ENCODE measurements at regions not wholly inside any gene's neighbourhood (a gene's known extent, or its start where the extent isn't known, plus 50 kb on each side); places are given as distances from the start of the nearest gene placed in this dataset.
A peak's percentile ranks its signal among the peaks of the same experiment; 100 is the strongest.

DNA sequence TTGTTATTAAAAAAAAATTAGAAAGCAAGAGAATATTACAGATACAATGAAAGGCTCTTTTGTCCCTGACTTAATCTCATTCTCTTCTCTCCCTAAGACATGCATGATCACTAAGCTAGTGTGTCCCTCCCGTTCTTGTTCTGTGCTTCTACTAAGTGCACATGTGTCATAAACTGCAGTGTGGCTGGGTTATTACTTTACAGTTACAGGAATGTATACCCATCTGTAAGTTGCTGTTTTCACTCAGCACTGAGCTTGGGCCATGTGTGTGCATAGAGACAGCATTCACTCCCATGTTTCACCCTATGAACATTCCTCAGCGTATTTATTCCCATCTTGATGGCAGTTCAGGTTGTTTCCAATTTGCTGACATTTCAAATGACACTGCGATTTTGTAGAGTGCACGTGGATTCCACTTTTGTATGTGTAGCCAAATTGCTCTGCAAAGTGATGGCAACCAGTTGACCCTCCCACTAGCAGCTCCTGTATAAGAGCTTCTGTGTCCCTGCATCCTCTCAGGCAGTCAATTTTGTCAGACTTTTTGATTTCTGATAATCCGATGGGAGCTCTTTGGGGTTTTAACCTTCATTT is 145.8 kb upstream of the UBE2E1 start:
- H3K4me1 ChIP-seq (ENCODE audit: control insufficient read depth, insufficient read depth, low read length): peaks cover 29% of the 10 kb centered on the region
- peak overlapping the region; percentile 16; the same call in 1 of the 2 replicates for H2AFZ ChIP-seq (ENCODE audit: control insufficient read depth, low read depth, low read length)
- peaks cover 4% of the 10 kb centered on the region for H3K9me3 ChIP-seq (replicated peaks; ENCODE audit: control insufficient read depth, insufficient read depth, low read length)
- intact Hi-C loops (cut with micrococcal nuclease; ENCODE audit: unreplicated experiment): loop anchor here (10.0 kb wide), 1 partner anchor 285 kb away; the partner anchor contains the start of gene NR1D2
- H3K4me2 ChIP-seq (ENCODE audit: control insufficient read depth, insufficient read depth): no peak overlapping the region; the same call in 1 of the 2 replicates
- ATAC-seq (peak; percentile 51), DNase-seq (ENCODE audit: low read depth, low spot score) (no peak), FAIRE-seq (no peak)
- BruUV-seq (replicated peaks): no TSS peak
- H3K27me3 ChIP-seq (replicated peaks in 1 of 2; ENCODE audit: control insufficient read depth in 2 of 2, insufficient read depth in 2 of 2, low read length in 1 of 2): no peaks in the 10 kb centered on the region
- H4K20me1 ChIP-seq (ENCODE audit: control insufficient read depth, insufficient read depth): no peaks in the 10 kb centered on the region
- ChIA-PET POLR2A (interaction anchor here (0.6 to 1.9 kb wide), 4 partner anchors 9 to 152 kb away, joined by 3 to 12 read pairs (median 4); no protein-coding TSS in a partner anchor), SMC1A (ENCODE audit: uncharacterized antibody, unreplicated experiment) (interaction anchor here (0.7 to 6.6 kb wide), 20 partner anchors 9 to 454 kb away, joined by 3 to 45 read pairs (median 4); no protein-coding TSS in a partner anchor), RAD21 (ENCODE audit: unreplicated experiment) (interaction anchor here (0.8 to 3.2 kb wide), 8 partner anchors 9 to 102 kb away, joined by 3 to 23 read pairs (median 4); no protein-coding TSS in a partner anchor), CTCF (interaction anchor here (0.6 to 3.1 kb wide), 5 partner anchors 9 to 172 kb away, joined by 3 to 15 read pairs (median 5); no protein-coding TSS in a partner anchor)
- in situ Hi-C loops (cut with MboI): no loop called here
- H3K79me2 ChIP-seq (ENCODE audit: control insufficient read depth, insufficient read depth, low read length): no peaks in the 10 kb centered on the region
- H3K27ac ChIP-seq (ENCODE audit: control insufficient read depth, insufficient read depth): no peak overlapping the region
- 89% methylated on average over 5 of the region's 5 CpGs for WGBS (ENCODE audit: insufficient coverage, insufficient replicate concordance, low lambda C conversion rate, missing lambda C conversion rate)
- no peaks in the 10 kb centered on the region for H3K36me3 ChIP-seq (ENCODE audit: control insufficient read depth in 2 of 2, insufficient read depth in 2 of 2, low read length in 1 of 2)
- no peak overlapping the region for H3K4me3 ChIP-seq
- no peak overlapping the region for H3K9ac ChIP-seq (ENCODE audit: control insufficient read depth, insufficient read depth, low read length)
- TF ChIP-seq, protein P1, sequence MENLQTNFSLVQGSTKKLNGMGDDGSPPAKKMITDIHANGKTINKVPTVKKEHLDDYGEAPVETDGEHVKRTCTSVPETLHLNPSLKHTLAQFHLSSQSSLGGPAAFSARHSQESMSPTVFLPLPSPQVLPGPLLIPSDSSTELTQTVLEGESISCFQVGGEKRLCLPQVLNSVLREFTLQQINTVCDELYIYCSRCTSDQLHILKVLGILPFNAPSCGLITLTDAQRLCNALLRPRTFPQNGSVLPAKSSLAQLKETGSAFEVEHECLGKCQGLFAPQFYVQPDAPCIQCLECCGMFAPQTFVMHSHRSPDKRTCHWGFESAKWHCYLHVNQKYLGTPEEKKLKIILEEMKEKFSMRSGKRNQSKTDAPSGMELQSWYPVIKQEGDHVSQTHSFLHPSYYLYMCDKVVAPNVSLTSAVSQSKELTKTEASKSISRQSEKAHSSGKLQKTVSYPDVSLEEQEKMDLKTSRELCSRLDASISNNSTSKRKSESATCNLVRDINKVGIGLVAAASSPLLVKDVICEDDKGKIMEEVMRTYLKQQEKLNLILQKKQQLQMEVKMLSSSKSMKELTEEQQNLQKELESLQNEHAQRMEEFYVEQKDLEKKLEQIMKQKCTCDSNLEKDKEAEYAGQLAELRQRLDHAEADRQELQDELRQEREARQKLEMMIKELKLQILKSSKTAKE (IDR thresholded peaks at IDR 0.05; ENCODE audit: low read depth, poor library complexity, severe bottlenecking): no peak
- no peak for TF ChIP-seq SMAD1 (IDR thresholded peaks at IDR 0.05; ENCODE audit: low read depth, partially characterized antibody)
- no peak for TF ChIP-seq EP300 (IDR thresholded peaks at IDR 0.05; ENCODE audit: borderline replicate concordance in 1 of 2, control insufficient read depth in 1 of 2, low read depth in 2 of 2, low read length in 2 of 2)
- TF ChIP-seq SMC3 (IDR thresholded peaks at IDR 0.05; ENCODE audit: borderline replicate concordance, low read length): no peak
- no peak for TF ChIP-seq FOXK2 (IDR thresholded peaks at IDR 0.05)
- TF ChIP-seq, protein P2, sequence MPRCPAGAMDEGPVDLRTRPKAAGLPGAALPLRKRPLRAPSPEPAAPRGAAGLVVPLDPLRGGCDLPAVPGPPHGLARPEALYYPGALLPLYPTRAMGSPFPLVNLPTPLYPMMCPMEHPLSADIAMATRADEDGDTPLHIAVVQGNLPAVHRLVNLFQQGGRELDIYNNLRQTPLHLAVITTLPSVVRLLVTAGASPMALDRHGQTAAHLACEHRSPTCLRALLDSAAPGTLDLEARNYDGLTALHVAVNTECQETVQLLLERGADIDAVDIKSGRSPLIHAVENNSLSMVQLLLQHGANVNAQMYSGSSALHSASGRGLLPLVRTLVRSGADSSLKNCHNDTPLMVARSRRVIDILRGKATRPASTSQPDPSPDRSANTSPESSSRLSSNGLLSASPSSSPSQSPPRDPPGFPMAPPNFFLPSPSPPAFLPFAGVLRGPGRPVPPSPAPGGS (IDR thresholded peaks at IDR 0.05; ENCODE audit: borderline replicate concordance, insufficient read depth, low read depth, low read length, poor library complexity, severe bottlenecking): no peak
- no peak for TF ChIP-seq SIX5 (IDR thresholded peaks at IDR 0.05; ENCODE audit: low read depth, low read length, severe bottlenecking)
- TF ChIP-seq ATF7 (IDR thresholded peaks at IDR 0.05; ENCODE audit: low read depth): no peak
- no peak for TF ChIP-seq HCFC1 (IDR thresholded peaks at IDR 0.05; ENCODE audit: low read length)
